NT2/D1 (cell line): ENCODE measurements at regions not wholly inside any gene's neighbourhood (a gene's known extent, or its start where the extent isn't known, plus 50 kb on each side); places are given as distances from the start of the nearest gene placed in this dataset.

Experiments used
- DNase-seq: peaks from one replicate; pipeline ENCODE4 v3.0.0-alpha.2; 2011; ENCODE audit warnings: low read depth, low spot score
- H3K27me3 ChIP-seq: 2 replicates; pipeline ENCODE4 v1.6.0; 2011; ENCODE audit warnings: mild to moderate bottlenecking; ENCODE audit not compliant: insufficient read length, insufficient read depth
- H3K36me3 ChIP-seq: 2 replicates; pipeline ENCODE4 v1.6.1; 2011; ENCODE audit warnings: mild to moderate bottlenecking, low read length, mixed read lengths; ENCODE audit not compliant: insufficient read depth, insufficient read length
- H3K4me1 ChIP-seq: 2 replicates; pipeline ENCODE4 v1.5.1; 2011; ENCODE audit not compliant: insufficient read depth, insufficient read length
- H3K4me3 ChIP-seq: 2 replicates; pipeline ENCODE4 v1.5.1; 2011; ENCODE audit warnings: low read depth; ENCODE audit not compliant: insufficient read length
- H3K9ac ChIP-seq: 2 replicates; pipeline ENCODE4 v1.6.0; 2011; ENCODE audit warnings: low read depth; ENCODE audit not compliant: insufficient read length
- H3K9me3 ChIP-seq: 2 replicates; pipeline ENCODE4 v1.5.1; 2011; ENCODE audit warnings: mild to moderate bottlenecking, low read length; ENCODE audit not compliant: insufficient read depth
- SUZ12 ChIP-seq: IDR thresholded peaks from 2 replicates; pipeline ENCODE4 v1.6.1; 2011; ENCODE audit not compliant: insufficient read length, insufficient read depth; ENCODE audit errors: extremely low read depth
- YY1 ChIP-seq: IDR thresholded peaks from 2 replicates; pipeline ENCODE4 v1.6.1; 2011; ENCODE audit not compliant: insufficient read length, insufficient read depth
- ZNF274 ChIP-seq: IDR thresholded peaks from 2 replicates; pipeline ENCODE4 v1.6.1; 2011; ENCODE audit warnings: mild to moderate bottlenecking, low read depth, low read length

GRCh38 chr10:83982812-83983211, 156.5 kb upstream of the GHITM start:
- Histone ChIP-seq H3K9me3 (no peaks in the 10 kb centered on the region), H3K4me3 (no peak overlapping the region), H3K4me1 (no peaks in the 10 kb centered on the region), H3K9ac (no peak overlapping the region), H3K27me3 (no peaks in the 10 kb centered on the region), H3K36me3 (no peaks in the 10 kb centered on the region)
- TF ChIP-seq YY1 (no peak), SUZ12 (no peak), ZNF274 (no peak)
- no peak for DNase-seq

- no peak overlapping the region for H3K9ac ChIP-seq
- no peaks in the 10 kb centered on the region for H3K9me3 ChIP-seq
- no peak overlapping the region for H3K4me3 ChIP-seq
- H3K27me3 ChIP-seq: no peaks in the 10 kb centered on the region
- no peak for DNase-seq
- no peak for TF ChIP-seq ZNF274
- TF ChIP-seq SUZ12: no peak
- no peak for TF ChIP-seq YY1
- no peaks in the 10 kb centered on the region for H3K36me3 ChIP-seq
- no peaks in the 10 kb centered on the region for H3K4me1 ChIP-seq
These were observed 155.6 kb upstream of the GHITM start for GRCh38 chr10:83983578-83984255.

- Histone ChIP-seq H3K4me1 (no peaks in the 10 kb centered on the region), H3K27me3 (no peaks in the 10 kb centered on the region), H3K36me3 (no peaks in the 10 kb centered on the region), H3K9ac (no peak overlapping the region), H3K4me3 (no peak overlapping the region), H3K9me3 (no peaks in the 10 kb centered on the region)
- DNase-seq: no peak
- TF ChIP-seq SUZ12: no peak
- no peak for TF ChIP-seq YY1
- TF ChIP-seq ZNF274: no peak
These were observed 155.1 kb upstream of the GHITM start for GRCh38 chr10:83984256-83984640.

DNA sequence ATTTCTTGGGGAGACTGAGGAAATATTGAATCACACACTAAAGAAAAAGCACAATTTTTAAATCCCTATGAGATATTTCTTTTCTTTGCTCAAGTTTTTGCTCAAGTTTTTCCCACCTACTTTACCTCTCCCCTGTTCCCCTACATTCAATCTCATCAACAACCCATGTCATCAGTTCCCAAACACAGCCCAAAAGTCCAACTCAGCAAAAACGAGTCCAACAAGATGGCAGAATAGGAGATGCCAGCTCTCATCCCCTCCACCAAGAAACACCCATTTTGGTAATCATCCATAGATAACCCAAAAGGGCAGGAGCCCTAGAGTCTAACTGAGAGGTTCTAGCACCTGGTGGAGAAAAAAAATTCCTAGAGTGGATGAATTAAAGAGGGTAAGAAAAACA, 152.5 kb upstream of the GHITM start:
- TF ChIP-seq ZNF274 (no peak), YY1 (no peak), SUZ12 (no peak)
- Histone ChIP-seq H3K4me1 (no peaks in the 10 kb centered on the region), H3K4me3 (no peak overlapping the region), H3K36me3 (no peaks in the 10 kb centered on the region), H3K27me3 (no peaks in the 10 kb centered on the region), H3K9me3 (no peaks in the 10 kb centered on the region), H3K9ac (no peak overlapping the region)
- no peak for DNase-seq

- H3K9ac ChIP-seq: no peak overlapping the region
- TF ChIP-seq YY1 (no peak), ZNF274 (no peak), SUZ12 (no peak)
- H3K9me3 ChIP-seq: no peaks in the 10 kb centered on the region
- H3K36me3 ChIP-seq: no peaks in the 10 kb centered on the region
- no peaks in the 10 kb centered on the region for H3K4me1 ChIP-seq
- no peak for DNase-seq
- no peaks in the 10 kb centered on the region for H3K27me3 ChIP-seq
- H3K4me3 ChIP-seq: no peak overlapping the region
These were observed 152.1 kb upstream of the GHITM start for GRCh38 chr10:83987216-83987615.

GRCh38 chr10:83988435-83988834, 150.9 kb upstream of the GHITM start:
- DNase-seq: no peak
- no peaks in the 10 kb centered on the region for H3K27me3 ChIP-seq
- no peaks in the 10 kb centered on the region for H3K4me1 ChIP-seq
- H3K9me3 ChIP-seq: no peaks in the 10 kb centered on the region
- H3K4me3 ChIP-seq: no peak overlapping the region
- H3K9ac ChIP-seq: no peak overlapping the region
- TF ChIP-seq ZNF274 (no peak), YY1 (no peak), SUZ12 (no peak)
- H3K36me3 ChIP-seq: no peaks in the 10 kb centered on the region

DNA sequence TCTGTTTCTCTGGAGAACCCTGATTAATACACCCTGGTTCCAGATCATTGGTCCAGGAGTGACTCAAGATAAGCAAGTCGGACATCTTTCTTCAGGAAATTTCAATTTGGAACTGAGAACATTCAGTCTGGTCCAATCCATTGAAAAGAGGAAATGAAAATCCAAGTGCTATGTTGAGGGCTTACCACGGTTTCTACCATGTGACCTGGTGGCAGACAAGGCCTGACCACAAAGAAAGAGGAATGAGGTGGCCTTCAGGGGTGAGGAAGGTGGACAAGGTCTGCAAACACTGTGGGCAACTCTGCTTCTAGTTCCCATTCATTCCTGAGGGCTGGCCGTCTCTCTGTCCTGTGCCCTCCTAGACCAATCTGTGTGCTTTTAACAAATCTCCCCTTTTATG, 149.2 kb upstream of the GHITM start:
- DNase-seq: no peak
- no peak overlapping the region for H3K4me3 ChIP-seq
- no peaks in the 10 kb centered on the region for H3K27me3 ChIP-seq
- H3K9ac ChIP-seq: no peak overlapping the region
- no peak for TF ChIP-seq SUZ12
- no peak for TF ChIP-seq YY1
- TF ChIP-seq ZNF274: no peak
- no peaks in the 10 kb centered on the region for H3K36me3 ChIP-seq
- H3K9me3 ChIP-seq: no peaks in the 10 kb centered on the region
- H3K4me1 ChIP-seq: no peaks in the 10 kb centered on the region
